A673 (cell line): ENCODE measurements at regions not wholly inside any gene's neighbourhood (a gene's known extent, or its start where the extent isn't known, plus 50 kb on each side); places are given as distances from the start of the nearest gene placed in this dataset.

ENCODE experiments used
- BruUV-seq: library from RNA; stranded (reverse); fragments of 400-500 nt; replicated peaks from 2 replicates; lab custom pipeline; 2021; lab: Mats Ljungman, UMichigan
- CTCF ChIA-PET: fragments of 300-600 bp; sonication (Branson Sonifier 250); formaldehyde crosslinking; loops from one replicate; lab custom pipeline; 2022; ENCODE audit warnings: antibody characterized with exemption; lab: Charles Lee
- POLR2A ChIA-PET: fragments of 300-600 bp; sonication (Branson Sonifier 250); formaldehyde crosslinking; loops from one replicate; lab custom pipeline; 2022; ENCODE audit warnings: antibody characterized with exemption; ENCODE audit not compliant: low non-redundant PET; lab: Charles Lee
- DNase-seq: peaks from one replicate; pipeline ENCODE4 v3.0.0-alpha.2; 2015; ENCODE audit warnings: low spot score
- H3K27ac ChIP-seq: fragments of 200-600 bp; sonication (generic); 2 replicates; pipeline ENCODE4 v1.5.1; 2016; ENCODE audit warnings: mixed run types, low read depth, mild to moderate bottlenecking, mixed read lengths, antibody characterized with exemption, low read length; ENCODE audit not compliant: poor library complexity, severe bottlenecking
- H3K27me3 ChIP-seq: fragments of 200-600 bp; sonication (generic); replicated peaks from 2 replicates; pipeline ENCODE4 v1.6.1; 2017; ENCODE audit warnings: mixed run types, low read depth, mild to moderate bottlenecking, mixed read lengths, antibody characterized with exemption, low read length; ENCODE audit not compliant: insufficient read depth, poor library complexity
- H3K36me3 ChIP-seq: fragments of 200-600 bp; sonication (generic); 2 replicates; pipeline ENCODE4 v1.6.1; 2016; ENCODE audit warnings: mixed run types, mild to moderate bottlenecking, mixed read lengths, antibody characterized with exemption, low read length; ENCODE audit not compliant: insufficient read depth, poor library complexity, severe bottlenecking
- H3K4me1 ChIP-seq: fragments of 200-600 bp; sonication (generic); 2 replicates; pipeline ENCODE4 v1.6.1; 2017; ENCODE audit warnings: mixed run types, mild to moderate bottlenecking, mixed read lengths, antibody characterized with exemption, low read length; ENCODE audit not compliant: insufficient read depth, poor library complexity, severe bottlenecking
- H3K4me3 ChIP-seq: fragments of 200-600 bp; sonication (generic); 2 replicates; pipeline ENCODE4 v1.5.1; 2016; ENCODE audit warnings: low read depth, mixed run types, mild to moderate bottlenecking, mixed read lengths, low read length; ENCODE audit not compliant: poor library complexity, severe bottlenecking
- H3K9me3 ChIP-seq: fragments of 200-600 bp; sonication (generic); 2 replicates; pipeline ENCODE4 v1.6.1; 2016; ENCODE audit warnings: mixed run types, low read depth, mild to moderate bottlenecking, mixed read lengths, antibody characterized with exemption, low read length; ENCODE audit not compliant: poor library complexity, severe bottlenecking
- CTCF ChIP-seq: fragments of 300-800, 200-600 bp; sonication (generic); conservative IDR thresholded peaks from 2 replicates; pipeline ENCODE4 v1.5.1; 2017; ENCODE audit warnings: low read depth, mild to moderate bottlenecking, antibody characterized with exemption, low read length, moderate library complexity, mixed read lengths
- EZH2 ChIP-seq: fragments of 200-600 bp; sonication (generic); IDR thresholded peaks from 2 replicates; pipeline ENCODE4 v1.6.1; 2017; ENCODE audit warnings: borderline replicate concordance, low read depth, mild to moderate bottlenecking, mixed read lengths, antibody characterized with exemption, low read length; ENCODE audit not compliant: poor library complexity, severe bottlenecking
- intact Hi-C: fragments of 100-400 bp; cut with micrococcal nuclease; formaldehyde crosslinking; loops from one replicate; pipeline ENCODE4 v1.10.0; 2022; ENCODE audit not compliant: unreplicated experiment

- H3K36me3 ChIP-seq: no peaks in the 10 kb centered on the region
- BruUV-seq: no TSS peak
- no peaks in the 10 kb centered on the region for H3K27me3 ChIP-seq
- POLR2A ChIA-PET: no interaction called here
- no peaks in the 10 kb centered on the region for H3K4me1 ChIP-seq
- no peaks in the 10 kb centered on the region for H3K9me3 ChIP-seq
- no peak overlapping the region for H3K4me3 ChIP-seq
- TF ChIP-seq CTCF: no peak
- TF ChIP-seq EZH2: no peak
- intact Hi-C loops: no loop called here
- no peak overlapping the region for H3K27ac ChIP-seq
- CTCF ChIA-PET: no interaction called here
- no peak for DNase-seq
Measured at GRCh38 chr1:30611741-30612309, 111.6 kb downstream of the MATN1 start.

- H3K27me3 ChIP-seq: no peaks in the 10 kb centered on the region
- no peaks in the 10 kb centered on the region for H3K9me3 ChIP-seq
- DNase-seq: no peak
- no peak overlapping the region for H3K4me3 ChIP-seq
- no peaks in the 10 kb centered on the region for H3K36me3 ChIP-seq
- H3K27ac ChIP-seq: no peak overlapping the region
- no peak for TF ChIP-seq EZH2
- no peak for TF ChIP-seq CTCF
- intact Hi-C loops: no loop called here
- ChIA-PET POLR2A (no interaction called here), CTCF (no interaction called here)
- BruUV-seq: no TSS peak
- H3K4me1 ChIP-seq: no peaks in the 10 kb centered on the region
Measured at GRCh38 chr1:30610917-30611316, 112.5 kb downstream of the MATN1 start.

GRCh38 chr1:30609999-30610345 is 113.4 kb downstream of the MATN1 start:
- no peak for DNase-seq
- intact Hi-C loops: no loop called here
- no TSS peak for BruUV-seq
- POLR2A ChIA-PET: no interaction called here
- no peaks in the 10 kb centered on the region for H3K4me1 ChIP-seq
- no peak overlapping the region for H3K4me3 ChIP-seq
- CTCF ChIA-PET: no interaction called here
- H3K27me3 ChIP-seq: no peaks in the 10 kb centered on the region
- no peaks in the 10 kb centered on the region for H3K36me3 ChIP-seq
- no peaks in the 10 kb centered on the region for H3K9me3 ChIP-seq
- no peak overlapping the region for H3K27ac ChIP-seq
- no peak for TF ChIP-seq EZH2
- TF ChIP-seq CTCF: no peak
